ENCODE measurements at regions not wholly inside any gene's neighbourhood (a gene's known extent, or its start where the extent isn't known, plus 50 kb on each side); places are given as distances from the start of the nearest gene placed in this dataset.
"Not testable (repeated sequence)": the region's sequence is repeated elsewhere in the genome, so short reads cannot be mapped to it uniquely, and the experiment has no call there.

GRCh38 chr3:197618408-197618807 lies 62.6 kb upstream of the BDH1 start:
- DNase-seq (ENCODE audit: low read depth in 2 of 2): peak in 1 of 2 donors; percentile 75

GRCh38 chr3:197615430-197615829 lies 59.7 kb upstream of the BDH1 start:
- DNase-seq (ENCODE audit: low read depth in 2 of 2): no peak

- not testable (repeated sequence) for DNase-seq (ENCODE audit: low read depth in 2 of 2)
Measured at GRCh38 chr3:197614134-197614533, 58.4 kb upstream of the BDH1 start.

- DNase-seq (ENCODE audit: low read depth in 2 of 2): no peak
Measured at GRCh38 chr3:197613199-197613598, 57.4 kb upstream of the BDH1 start.

- DNase-seq (ENCODE audit: low read depth in 2 of 2): no peak
Measured at GRCh38 chr3:197611255-197611654, 55.5 kb upstream of the BDH1 start.

GRCh38 chr3:197606468-197606867 lies 50.7 kb upstream of the BDH1 start:
- no peak for DNase-seq (ENCODE audit: low read depth in 2 of 2)
